IMR-90 (cell line): ENCODE measurements at regions not wholly inside any gene's neighbourhood (a gene's known extent, or its start where the extent isn't known, plus 50 kb on each side); places are given as distances from the start of the nearest gene placed in this dataset.
A peak's percentile ranks its signal among the peaks of the same experiment; 100 is the strongest.

ENCODE experiments used
- ATAC-seq: fragments of 200-7000 bp; cut with Tn5 transposase; 2 replicates; pipeline ENCODE4 v1.9.1; 2020; ENCODE audit warnings: low read depth, mild to moderate bottlenecking, moderate library complexity
- BruUV-seq: library from RNA; stranded (reverse); fragments of 400-500 nt; replicated peaks from 2 replicates; lab custom pipeline; 2021; lab: Mats Ljungman, UMichigan
- CTCF ChIA-PET: fragments of 300-600 bp; formaldehyde crosslinking; extraction: SDS; loops from one replicate; lab custom pipeline; 2021; ENCODE audit warnings: antibody characterized with exemption; lab: Yijun Ruan, JAX
- POLR2A ChIA-PET: fragments of 300-600 bp; sonication (Branson Sonifier 250); formaldehyde crosslinking; loops from one replicate; lab custom pipeline; 2022; ENCODE audit warnings: antibody characterized with exemption; ENCODE audit not compliant: unreplicated experiment; lab: Charles Lee
- DNase-seq: peaks from one replicate; pipeline ENCODE4 v3.0.0; 2013
- H2AFZ ChIP-seq: replicated peaks from 2 replicates; pipeline ENCODE3; 2013; ENCODE audit warnings: low read length, mild to moderate bottlenecking; ENCODE audit not compliant: poor library complexity
- H2AK5ac ChIP-seq: 2 replicates; pipeline ENCODE4 v1.6.1; 2013; ENCODE audit warnings: low read depth, low read length, inconsistent platforms
- H2AK9ac ChIP-seq: replicated peaks from 2 replicates; pipeline ENCODE3; 2013; ENCODE audit warnings: mild to moderate bottlenecking, low read depth, low read length, moderate library complexity; ENCODE audit not compliant: poor library complexity
- H2BK120ac ChIP-seq: 2 replicates; pipeline ENCODE4 v1.6.1; 2013; ENCODE audit warnings: low read depth, low read length, inconsistent platforms
- H2BK15ac ChIP-seq: 3 replicates; pipeline ENCODE4 v1.6.1; 2013; ENCODE audit warnings: low read depth, low read length, inconsistent platforms
- H2BK20ac ChIP-seq: 2 replicates; pipeline ENCODE4 v1.6.1; 2013; ENCODE audit warnings: low read depth, mild to moderate bottlenecking, inconsistent platforms, low read length, moderate library complexity
- H2BK5ac ChIP-seq: 2 replicates; pipeline ENCODE4 v1.6.1; 2013; ENCODE audit warnings: mild to moderate bottlenecking, low read depth, low read length, inconsistent platforms; ENCODE audit not compliant: poor library complexity, severe bottlenecking
- H3K14ac ChIP-seq: replicated peaks from 2 replicates; pipeline ENCODE4 v1.6.1; 2013; ENCODE audit warnings: low read depth, low read length, inconsistent platforms
- H3K18ac ChIP-seq: 2 replicates; pipeline ENCODE4 v1.6.1; 2013; ENCODE audit warnings: low read depth, low read length, control low read depth
- H3K23ac ChIP-seq: 2 replicates; pipeline ENCODE4 v1.6.1; 2013; ENCODE audit warnings: low read depth, low read length, inconsistent platforms
- H3K27ac ChIP-seq: 2 replicates; pipeline ENCODE4 v1.5.1; 2013; ENCODE audit warnings: mild to moderate bottlenecking, control low read depth, low read length; ENCODE audit not compliant: insufficient read depth
- H3K27me3 ChIP-seq: 2 replicates; pipeline ENCODE4 v1.6.1; 2013; ENCODE audit warnings: low read length; ENCODE audit not compliant: control insufficient read depth, insufficient read depth
- H3K36me3 ChIP-seq: 2 replicates; pipeline ENCODE4 v1.6.1; 2013; ENCODE audit warnings: low read length, mixed read lengths; ENCODE audit not compliant: control insufficient read depth, insufficient read depth
- H3K4ac ChIP-seq: 2 replicates; pipeline ENCODE4 v1.6.1; 2013; ENCODE audit warnings: low read depth, low read length, inconsistent platforms
- H3K4me1 ChIP-seq: 2 replicates; pipeline ENCODE4 v1.6.1; 2013; ENCODE audit warnings: low read length, mixed read lengths; ENCODE audit not compliant: control insufficient read depth, insufficient read depth
- H3K4me2 ChIP-seq: 2 replicates; pipeline ENCODE4 v1.6.1; 2013; ENCODE audit warnings: low read depth, mild to moderate bottlenecking, control low read depth, low read length, moderate library complexity
- H3K4me3 ChIP-seq: 2 replicates; pipeline ENCODE4 v1.5.1; 2013; ENCODE audit warnings: low read depth, mild to moderate bottlenecking, control low read depth, low read length, moderate library complexity; ENCODE audit not compliant: insufficient read depth
- H3K56ac ChIP-seq: 2 replicates; pipeline ENCODE4 v1.6.1; 2013; ENCODE audit warnings: low read length, inconsistent platforms; ENCODE audit not compliant: insufficient read depth; ENCODE audit errors: extremely low read depth
- H3K79me1 ChIP-seq, 2 experiments: 2 replicates each; pipeline ENCODE4 v1.6.1; 2013; ENCODE audit warnings: low read length in 2 of 2, inconsistent platforms in 1 of 2, low read depth in 1 of 2
- H3K9ac ChIP-seq: 2 replicates; pipeline ENCODE4 v1.6.1; 2013; ENCODE audit warnings: low read depth, low read length, control low read depth
- H3K9me1 ChIP-seq: 2 replicates; pipeline ENCODE4 v1.6.1; 2013; ENCODE audit warnings: low read length, inconsistent platforms; ENCODE audit not compliant: insufficient read depth
- H3K9me3 ChIP-seq: 2 replicates; pipeline ENCODE4 v1.6.1; 2013; ENCODE audit warnings: low read length; ENCODE audit not compliant: control insufficient read depth, insufficient read depth
- H4K20me1 ChIP-seq: 2 replicates; pipeline ENCODE4 v1.6.1; 2013; ENCODE audit warnings: low read length, inconsistent platforms; ENCODE audit not compliant: insufficient read depth
- H4K5ac ChIP-seq: 2 replicates; pipeline ENCODE4 v1.6.1; 2013; ENCODE audit warnings: mild to moderate bottlenecking, low read depth, low read length, control low read depth
- H4K8ac ChIP-seq, 2 experiments: 2 replicates each; pipeline ENCODE4 v1.6.1; 2013; ENCODE audit warnings: low read depth in 2 of 2, low read length in 2 of 2, control low read depth in 1 of 2, inconsistent platforms in 1 of 2
- H4K91ac ChIP-seq: 2 replicates; pipeline ENCODE4 v1.6.1; 2013; ENCODE audit warnings: low read depth, low read length, inconsistent platforms; ENCODE audit not compliant: insufficient read depth
- BHLHE40 ChIP-seq: fragments of 150-350 bp; IDR thresholded peaks from 2 replicates; pipeline ENCODE4 v1.6.1; 2016; ENCODE audit warnings: mild to moderate bottlenecking, low read depth, low read length
- MAZ ChIP-seq: IDR thresholded peaks from 2 replicates; pipeline ENCODE4 v1.6.1; 2012; ENCODE audit warnings: low read depth, mild to moderate bottlenecking, low read length, improper control_type of control experiment, moderate library complexity, borderline replicate concordance
- MXI1 ChIP-seq: IDR thresholded peaks from 2 replicates; pipeline ENCODE4 v1.6.1; 2012; ENCODE audit warnings: low read depth, mild to moderate bottlenecking, low read length, moderate library complexity, borderline replicate concordance
- POLR2A ChIP-seq: IDR thresholded peaks from 2 replicates; pipeline ENCODE4 v1.6.1; 2012; ENCODE audit warnings: mild to moderate bottlenecking, low read depth, low read length
- SMC3 ChIP-seq: fragments of 150-350 bp; IDR thresholded peaks from 2 replicates; pipeline ENCODE4 v1.6.1; 2016; ENCODE audit warnings: low read depth, mild to moderate bottlenecking, antibody characterized with exemption, low read length, moderate library complexity
- WGBS, 2 experiments: methylation state at CpG; one replicate each; pipeline versions ENCODE4 v1.1.5 to v1.1.7; 2013; ENCODE audit warnings: missing lambda C conversion rate in 2 of 2; ENCODE audit not compliant: insufficient read length in 1 of 2; ENCODE audit errors: extremely low coverage in 2 of 2; 5-methylcytosine and 5-hydroxymethylcytosine counted together
- dilution Hi-C: fragments of 300-500 bp; cut with HindIII; formaldehyde crosslinking; loops from one replicate; pipeline ENCODE4 v1.14.3; 2018; ENCODE audit warnings: low sequenced_read_pairs; ENCODE audit not compliant: unreplicated experiment
- in situ Hi-C: fragments of 300-500 bp; cut with MboI; formaldehyde crosslinking; loops from 3 replicates; pipeline ENCODE4 v1.14.3; 2019; ENCODE audit warnings: low sequenced_read_pairs, inconsistent platforms, mixed read lengths
- intact Hi-C: fragments of 100-400 bp; cut with micrococcal nuclease; formaldehyde crosslinking; loops from 2 replicates; pipeline ENCODE4 v1.10.0; 2022
- TF ChIP-seq, protein P1 (sequence below): fragments of 150-350 bp; IDR thresholded peaks from 2 replicates; pipeline ENCODE4 v1.6.1; 2017; ENCODE audit warnings: mild to moderate bottlenecking, antibody characterized with exemption, low read length, low read depth
- TF ChIP-seq, protein P2 (sequence below): conservative IDR thresholded peaks from 2 replicates; pipeline ENCODE4 v1.5.1; 2012; ENCODE audit warnings: mild to moderate bottlenecking, low read depth, low read length, improper control_type of control experiment

DNA sequence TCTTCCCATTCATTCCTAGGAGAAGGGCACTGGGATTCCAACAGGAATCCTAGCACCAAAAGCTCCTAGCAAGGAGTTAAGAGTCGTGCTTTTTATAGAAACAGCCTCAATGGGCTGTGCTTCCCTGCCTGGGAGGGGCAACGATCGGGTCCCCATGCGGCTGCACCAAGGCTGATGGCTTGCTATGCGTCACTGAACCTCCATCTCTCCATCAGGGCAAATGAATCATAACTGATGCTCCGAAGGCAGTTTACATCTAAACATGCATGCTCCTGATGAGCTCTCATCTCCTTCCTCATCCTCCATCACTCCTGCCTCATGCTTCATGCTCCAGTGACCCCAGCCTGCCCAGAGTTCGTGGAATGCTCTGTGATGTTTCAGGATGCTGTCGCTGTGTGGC lies 270.5 kb downstream of the FOXL1 start:
- H2BK5ac ChIP-seq, result no peak overlapping the region
- H4K5ac ChIP-seq, result no peak overlapping the region
- H3K36me3 ChIP-seq, result no peaks in the 10 kb centered on the region
- no peaks in the 10 kb centered on the region for H3K79me1 ChIP-seq
- no peak overlapping the region for H3K4me3 ChIP-seq
- no peaks in the 10 kb centered on the region for H4K20me1 ChIP-seq
- H2BK15ac ChIP-seq, result no peak overlapping the region
- 60% methylated on average over 4 of the region's 8 CpGs; no CpG with 5 or more reads in 1 of the 2 experiments for WGBS, 2 experiments
- no peak overlapping the region for H4K91ac ChIP-seq
- in situ Hi-C loops (no loop called here), intact Hi-C loops (no loop called here), dilution Hi-C loops (no loop called here)
- ChIA-PET POLR2A (no interaction called here), CTCF (no interaction called here)
- H2AFZ ChIP-seq, result no peak overlapping the region
- H3K9ac ChIP-seq, result no peak overlapping the region
- no peak overlapping the region for H3K56ac ChIP-seq
- peak overlapping the region; percentile 0 for H2AK5ac ChIP-seq
- H3K4ac ChIP-seq, result no peak overlapping the region
- no peak overlapping the region for H4K8ac ChIP-seq
- H3K23ac ChIP-seq, result no peak overlapping the region
- ATAC-seq, result peak; percentile 46
- H3K27ac ChIP-seq, result no peak overlapping the region
- TF ChIP-seq MAZ (no peak), MXI1 (no peak), POLR2A (no peak), BHLHE40 (no peak), SMC3 (no peak)
- TF ChIP-seq, protein P1, sequence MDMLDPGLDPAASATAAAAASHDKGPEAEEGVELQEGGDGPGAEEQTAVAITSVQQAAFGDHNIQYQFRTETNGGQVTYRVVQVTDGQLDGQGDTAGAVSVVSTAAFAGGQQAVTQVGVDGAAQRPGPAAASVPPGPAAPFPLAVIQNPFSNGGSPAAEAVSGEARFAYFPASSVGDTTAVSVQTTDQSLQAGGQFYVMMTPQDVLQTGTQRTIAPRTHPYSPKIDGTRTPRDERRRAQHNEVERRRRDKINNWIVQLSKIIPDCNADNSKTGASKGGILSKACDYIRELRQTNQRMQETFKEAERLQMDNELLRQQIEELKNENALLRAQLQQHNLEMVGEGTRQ, result no peak
- TF ChIP-seq, protein P2, sequence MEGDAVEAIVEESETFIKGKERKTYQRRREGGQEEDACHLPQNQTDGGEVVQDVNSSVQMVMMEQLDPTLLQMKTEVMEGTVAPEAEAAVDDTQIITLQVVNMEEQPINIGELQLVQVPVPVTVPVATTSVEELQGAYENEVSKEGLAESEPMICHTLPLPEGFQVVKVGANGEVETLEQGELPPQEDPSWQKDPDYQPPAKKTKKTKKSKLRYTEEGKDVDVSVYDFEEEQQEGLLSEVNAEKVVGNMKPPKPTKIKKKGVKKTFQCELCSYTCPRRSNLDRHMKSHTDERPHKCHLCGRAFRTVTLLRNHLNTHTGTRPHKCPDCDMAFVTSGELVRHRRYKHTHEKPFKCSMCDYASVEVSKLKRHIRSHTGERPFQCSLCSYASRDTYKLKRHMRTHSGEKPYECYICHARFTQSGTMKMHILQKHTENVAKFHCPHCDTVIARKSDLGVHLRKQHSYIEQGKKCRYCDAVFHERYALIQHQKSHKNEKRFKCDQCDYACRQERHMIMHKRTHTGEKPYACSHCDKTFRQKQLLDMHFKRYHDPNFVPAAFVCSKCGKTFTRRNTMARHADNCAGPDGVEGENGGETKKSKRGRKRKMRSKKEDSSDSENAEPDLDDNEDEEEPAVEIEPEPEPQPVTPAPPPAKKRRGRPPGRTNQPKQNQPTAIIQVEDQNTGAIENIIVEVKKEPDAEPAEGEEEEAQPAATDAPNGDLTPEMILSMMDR, result no peak
- peaks cover 1% of the 10 kb centered on the region for H3K9me1 ChIP-seq
- no peak overlapping the region for H2BK120ac ChIP-seq
- H3K14ac ChIP-seq, result no peak overlapping the region
- H3K18ac ChIP-seq, result no peak overlapping the region
- no peaks in the 10 kb centered on the region for H3K4me1 ChIP-seq
- BruUV-seq, result no TSS peak
- no peak overlapping the region for H2AK9ac ChIP-seq
- peak; percentile 59 for DNase-seq
- no peak overlapping the region for H2BK20ac ChIP-seq
- no peaks in the 10 kb centered on the region for H3K27me3 ChIP-seq
- no peak overlapping the region for H3K4me2 ChIP-seq
- no peaks in the 10 kb centered on the region for H3K9me3 ChIP-seq
